ENCODE measurements at regions not wholly inside any gene's neighbourhood (a gene's known extent, or its start where the extent isn't known, plus 50 kb on each side); places are given as distances from the start of the nearest gene placed in this dataset.

- in situ Hi-C loops (cut with HindIII; ENCODE audit: low pct_unique_long_range_greater_than_20kb, low sequenced_read_pairs): no loop called here
- POLR2A ChIA-PET: no interaction called here
Measured at GRCh38 chr16:48105976-48106375, 49.8 kb downstream of the ABCC12 start.

DNA sequence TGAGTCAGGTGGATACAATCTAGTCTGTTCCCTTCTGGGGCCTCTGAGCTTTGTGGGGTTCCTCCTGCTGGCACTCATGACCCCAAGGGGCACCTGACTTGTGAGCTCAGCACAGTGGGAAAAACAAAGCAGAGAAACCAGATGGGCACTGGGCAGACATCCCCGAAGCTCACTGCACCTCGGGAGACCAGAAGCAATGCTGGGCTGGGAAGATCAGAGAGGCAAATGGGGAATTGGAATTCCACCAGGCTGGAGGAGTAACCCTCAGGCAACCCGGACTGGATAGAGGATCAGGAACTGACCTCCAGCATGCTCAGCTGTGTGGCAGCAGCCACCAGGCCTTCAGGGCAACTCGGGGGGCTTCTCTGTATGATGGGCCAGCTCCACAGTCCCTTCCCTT lies 50.3 kb downstream of the ABCC12 start:
- intact Hi-C loops (cut with micrococcal nuclease; ENCODE audit: unreplicated experiment) (no loop called here), in situ Hi-C loops (cut with HindIII; ENCODE audit: low pct_unique_long_range_greater_than_20kb, low sequenced_read_pairs) (no loop called here)
- ATAC-seq (no peak), DNase-seq (ENCODE audit: low read depth, low spot score) (no peak)
- no TSS peak for BruUV-seq (replicated peaks)
- TF ChIP-seq, protein P1, sequence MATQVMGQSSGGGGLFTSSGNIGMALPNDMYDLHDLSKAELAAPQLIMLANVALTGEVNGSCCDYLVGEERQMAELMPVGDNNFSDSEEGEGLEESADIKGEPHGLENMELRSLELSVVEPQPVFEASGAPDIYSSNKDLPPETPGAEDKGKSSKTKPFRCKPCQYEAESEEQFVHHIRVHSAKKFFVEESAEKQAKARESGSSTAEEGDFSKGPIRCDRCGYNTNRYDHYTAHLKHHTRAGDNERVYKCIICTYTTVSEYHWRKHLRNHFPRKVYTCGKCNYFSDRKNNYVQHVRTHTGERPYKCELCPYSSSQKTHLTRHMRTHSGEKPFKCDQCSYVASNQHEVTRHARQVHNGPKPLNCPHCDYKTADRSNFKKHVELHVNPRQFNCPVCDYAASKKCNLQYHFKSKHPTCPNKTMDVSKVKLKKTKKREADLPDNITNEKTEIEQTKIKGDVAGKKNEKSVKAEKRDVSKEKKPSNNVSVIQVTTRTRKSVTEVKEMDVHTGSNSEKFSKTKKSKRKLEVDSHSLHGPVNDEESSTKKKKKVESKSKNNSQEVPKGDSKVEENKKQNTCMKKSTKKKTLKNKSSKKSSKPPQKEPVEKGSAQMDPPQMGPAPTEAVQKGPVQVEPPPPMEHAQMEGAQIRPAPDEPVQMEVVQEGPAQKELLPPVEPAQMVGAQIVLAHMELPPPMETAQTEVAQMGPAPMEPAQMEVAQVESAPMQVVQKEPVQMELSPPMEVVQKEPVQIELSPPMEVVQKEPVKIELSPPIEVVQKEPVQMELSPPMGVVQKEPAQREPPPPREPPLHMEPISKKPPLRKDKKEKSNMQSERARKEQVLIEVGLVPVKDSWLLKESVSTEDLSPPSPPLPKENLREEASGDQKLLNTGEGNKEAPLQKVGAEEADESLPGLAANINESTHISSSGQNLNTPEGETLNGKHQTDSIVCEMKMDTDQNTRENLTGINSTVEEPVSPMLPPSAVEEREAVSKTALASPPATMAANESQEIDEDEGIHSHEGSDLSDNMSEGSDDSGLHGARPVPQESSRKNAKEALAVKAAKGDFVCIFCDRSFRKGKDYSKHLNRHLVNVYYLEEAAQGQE (IDR thresholded peaks at IDR 0.05; ENCODE audit: insufficient read depth in 1 of 2, low read depth in 2 of 2, low read length in 1 of 2): no peak
- no peak for TF ChIP-seq TCF7L2 (IDR thresholded peaks at IDR 0.05; ENCODE audit: low read depth, low read length)
- no peak for TF ChIP-seq SIN3A (IDR thresholded peaks at IDR 0.05; ENCODE audit: borderline replicate concordance, insufficient read depth, low read depth, low read length)
- TF ChIP-seq, protein P2, sequence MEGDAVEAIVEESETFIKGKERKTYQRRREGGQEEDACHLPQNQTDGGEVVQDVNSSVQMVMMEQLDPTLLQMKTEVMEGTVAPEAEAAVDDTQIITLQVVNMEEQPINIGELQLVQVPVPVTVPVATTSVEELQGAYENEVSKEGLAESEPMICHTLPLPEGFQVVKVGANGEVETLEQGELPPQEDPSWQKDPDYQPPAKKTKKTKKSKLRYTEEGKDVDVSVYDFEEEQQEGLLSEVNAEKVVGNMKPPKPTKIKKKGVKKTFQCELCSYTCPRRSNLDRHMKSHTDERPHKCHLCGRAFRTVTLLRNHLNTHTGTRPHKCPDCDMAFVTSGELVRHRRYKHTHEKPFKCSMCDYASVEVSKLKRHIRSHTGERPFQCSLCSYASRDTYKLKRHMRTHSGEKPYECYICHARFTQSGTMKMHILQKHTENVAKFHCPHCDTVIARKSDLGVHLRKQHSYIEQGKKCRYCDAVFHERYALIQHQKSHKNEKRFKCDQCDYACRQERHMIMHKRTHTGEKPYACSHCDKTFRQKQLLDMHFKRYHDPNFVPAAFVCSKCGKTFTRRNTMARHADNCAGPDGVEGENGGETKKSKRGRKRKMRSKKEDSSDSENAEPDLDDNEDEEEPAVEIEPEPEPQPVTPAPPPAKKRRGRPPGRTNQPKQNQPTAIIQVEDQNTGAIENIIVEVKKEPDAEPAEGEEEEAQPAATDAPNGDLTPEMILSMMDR (IDR thresholded peaks at IDR 0.05): no peak
- no peak for TF ChIP-seq POLR2AphosphoS5 (IDR thresholded peaks at IDR 0.05; ENCODE audit: low read depth, low read length)
- Histone ChIP-seq H3K27ac (ENCODE audit: low read length) (no peak overlapping the region), H3K9me3 (ENCODE audit: control insufficient read depth, insufficient read depth, low read depth, low read length) (no peaks in the 10 kb centered on the region), H3K27me3 (ENCODE audit: control insufficient read depth, insufficient read depth, low read length) (no peaks in the 10 kb centered on the region), H3K4me3 (ENCODE audit: low read depth in 2 of 2, low read length in 2 of 2) (no peak overlapping the region), H3K36me3 (ENCODE audit: control insufficient read depth, insufficient read depth, low read length) (no peaks in the 10 kb centered on the region), H3K4me1 (ENCODE audit: control insufficient read depth, insufficient read depth, low read length) (no peaks in the 10 kb centered on the region)
- POLR2A ChIA-PET: no interaction called here
- CTCF ChIA-PET: no interaction called here

More at GRCh38 chr16:48105976-48106375, 49.8 kb downstream of the ABCC12 start:
- TF ChIP-seq POLR2AphosphoS5 (IDR thresholded peaks at IDR 0.05; ENCODE audit: low read depth, low read length) (no peak), SIN3A (IDR thresholded peaks at IDR 0.05; ENCODE audit: borderline replicate concordance, insufficient read depth, low read depth, low read length) (no peak), TCF7L2 (IDR thresholded peaks at IDR 0.05; ENCODE audit: low read depth, low read length) (no peak)
- TF ChIP-seq, protein P1 (IDR thresholded peaks at IDR 0.05; ENCODE audit: insufficient read depth in 1 of 2, low read depth in 2 of 2, low read length in 1 of 2): no peak
- TF ChIP-seq, protein P2 (IDR thresholded peaks at IDR 0.05): no peak
- H3K9me3 ChIP-seq (ENCODE audit: control insufficient read depth, insufficient read depth, low read depth, low read length): no peaks in the 10 kb centered on the region
- no TSS peak for BruUV-seq (replicated peaks)
- no peak for DNase-seq (ENCODE audit: low read depth, low spot score)
- no peaks in the 10 kb centered on the region for H3K27me3 ChIP-seq (ENCODE audit: control insufficient read depth, insufficient read depth, low read length)
- H3K36me3 ChIP-seq (ENCODE audit: control insufficient read depth, insufficient read depth, low read length): no peaks in the 10 kb centered on the region
- intact Hi-C loops (cut with micrococcal nuclease; ENCODE audit: unreplicated experiment): no loop called here
- no peak overlapping the region for H3K4me3 ChIP-seq (ENCODE audit: low read depth in 2 of 2, low read length in 2 of 2)
- H3K4me1 ChIP-seq (ENCODE audit: control insufficient read depth, insufficient read depth, low read length): no peaks in the 10 kb centered on the region
- ATAC-seq: no peak
- CTCF ChIA-PET: no interaction called here
- H3K27ac ChIP-seq (ENCODE audit: low read length): no peak overlapping the region
